Lower leg skin (tissue), 3 donors: ENCODE measurements at regions not wholly inside any gene's neighbourhood (a gene's known extent, or its start where the extent isn't known, plus 50 kb on each side); places are given as distances from the start of the nearest gene placed in this dataset.

Experiments used
- POLR2A ChIP-seq, 2 donors: fragments of 450-650 bp; IDR thresholded peaks; one replicate each; pipeline ENCODE4 v1.6.1; 2016 to 2017; ENCODE audit warnings: antibody characterized with exemption in 2 of 2, mild to moderate bottlenecking in 1 of 2, moderate library complexity in 1 of 2
- TF ChIP-seq, protein P1 (sequence below), 3 donors: fragments of 450-650 bp; IDR thresholded peaks; one replicate each; pipeline ENCODE4 v1.5.1; 2016; ENCODE audit warnings: antibody characterized with exemption in 3 of 3, mild to moderate bottlenecking in 3 of 3, moderate library complexity in 2 of 3

DNA sequence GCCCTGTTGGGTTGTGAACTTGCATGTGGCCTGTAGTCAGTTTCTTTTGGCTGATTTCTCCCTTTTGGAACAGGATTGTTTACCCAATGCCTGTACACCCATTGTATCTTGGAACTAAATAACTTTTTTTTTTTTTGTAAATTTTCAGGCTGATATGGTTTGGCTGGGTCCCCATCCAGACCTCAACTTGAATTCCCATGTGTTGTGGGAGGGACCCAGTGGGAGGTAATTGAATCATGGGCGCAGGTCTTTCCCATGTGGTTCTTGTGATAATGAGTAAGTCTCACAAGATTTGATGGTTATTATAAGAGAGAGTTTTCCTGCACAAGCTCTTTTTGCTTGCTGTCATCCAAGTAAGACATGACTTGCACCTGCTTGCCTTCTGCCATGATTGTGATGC lies 253.8 kb upstream of the GBE1 start:
- TF ChIP-seq, protein P1, sequence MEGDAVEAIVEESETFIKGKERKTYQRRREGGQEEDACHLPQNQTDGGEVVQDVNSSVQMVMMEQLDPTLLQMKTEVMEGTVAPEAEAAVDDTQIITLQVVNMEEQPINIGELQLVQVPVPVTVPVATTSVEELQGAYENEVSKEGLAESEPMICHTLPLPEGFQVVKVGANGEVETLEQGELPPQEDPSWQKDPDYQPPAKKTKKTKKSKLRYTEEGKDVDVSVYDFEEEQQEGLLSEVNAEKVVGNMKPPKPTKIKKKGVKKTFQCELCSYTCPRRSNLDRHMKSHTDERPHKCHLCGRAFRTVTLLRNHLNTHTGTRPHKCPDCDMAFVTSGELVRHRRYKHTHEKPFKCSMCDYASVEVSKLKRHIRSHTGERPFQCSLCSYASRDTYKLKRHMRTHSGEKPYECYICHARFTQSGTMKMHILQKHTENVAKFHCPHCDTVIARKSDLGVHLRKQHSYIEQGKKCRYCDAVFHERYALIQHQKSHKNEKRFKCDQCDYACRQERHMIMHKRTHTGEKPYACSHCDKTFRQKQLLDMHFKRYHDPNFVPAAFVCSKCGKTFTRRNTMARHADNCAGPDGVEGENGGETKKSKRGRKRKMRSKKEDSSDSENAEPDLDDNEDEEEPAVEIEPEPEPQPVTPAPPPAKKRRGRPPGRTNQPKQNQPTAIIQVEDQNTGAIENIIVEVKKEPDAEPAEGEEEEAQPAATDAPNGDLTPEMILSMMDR (IDR thresholded peaks at IDR 0.05): no peak
- no peak for TF ChIP-seq POLR2A (IDR thresholded peaks at IDR 0.05)
